Liver (tissue), 3 donors: ENCODE measurements at regions not wholly inside any gene's neighbourhood (a gene's known extent, or its start where the extent isn't known, plus 50 kb on each side); places are given as distances from the start of the nearest gene placed in this dataset.

Source experiments
- CTCF ChIP-seq: fragments of 150-350 bp; IDR thresholded peaks from 2 replicates; pipeline ENCODE4 v1.5.1; 2017; ENCODE audit warnings: improper control_type of control experiment, low read depth, low read length; ENCODE audit not compliant: missing input control
- JUND ChIP-seq, 2 donors: IDR thresholded peaks; 2 replicates each; pipeline ENCODE4 v1.6.1; 2016; ENCODE audit warnings: antibody characterized with exemption in 2 of 2
- NR2F2 ChIP-seq: IDR thresholded peaks from 2 replicates; pipeline ENCODE4 v1.6.1; 2016; ENCODE audit warnings: antibody characterized with exemption
- TAF1 ChIP-seq: conservative IDR thresholded peaks from 2 replicates; pipeline ENCODE4 v1.6.1; 2016; ENCODE audit warnings: antibody characterized with exemption, mild to moderate bottlenecking
- donor health status: healthy.
- donor health status: healthy.

DNA sequence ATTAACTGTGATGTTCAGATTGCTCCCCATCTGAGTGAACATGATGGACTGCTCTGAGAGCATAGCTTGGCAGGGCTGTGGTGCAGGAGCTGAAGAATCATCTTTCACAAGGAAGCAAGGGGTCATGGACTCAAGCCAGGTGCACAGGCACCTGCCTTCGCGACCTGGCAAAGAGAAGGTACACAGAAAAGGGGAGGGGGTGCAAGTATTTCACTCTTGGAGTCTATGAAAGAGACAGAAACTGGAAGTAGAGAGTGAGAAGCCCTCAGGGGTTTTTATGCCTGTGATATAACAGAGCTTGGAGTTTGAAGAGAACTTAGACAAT, 232.6 kb upstream of the PLXNA2 start:
- TF ChIP-seq TAF1 = no peak
- TF ChIP-seq JUND (IDR thresholded peaks at IDR 0.05) = no peak
- TF ChIP-seq CTCF = no peak
- no peak for TF ChIP-seq NR2F2
